A549 (cell line): ENCODE measurements at regions not wholly inside any gene's neighbourhood (a gene's known extent, or its start where the extent isn't known, plus 50 kb on each side); places are given as distances from the start of the nearest gene placed in this dataset.

Experiments used
- JUNB ChIP-seq: fragments of >200 bp; sonication (Bioruptor Twin); formaldehyde crosslinking; IDR thresholded peaks from 2 replicates; pipeline ENCODE4 v1.6.1; 2016
- POLR2A ChIP-seq: IDR thresholded peaks from 2 replicates; pipeline ENCODE4 v1.6.1; 2012; ENCODE audit warnings: mild to moderate bottlenecking, low read length
- TF ChIP-seq, protein P1 (sequence below): fragments of 200-600 bp; sonication (generic); IDR thresholded peaks from 2 replicates; pipeline ENCODE4 v1.6.1; 2016; ENCODE audit warnings: antibody characterized with exemption, mild to moderate bottlenecking, moderate library complexity

DNA sequence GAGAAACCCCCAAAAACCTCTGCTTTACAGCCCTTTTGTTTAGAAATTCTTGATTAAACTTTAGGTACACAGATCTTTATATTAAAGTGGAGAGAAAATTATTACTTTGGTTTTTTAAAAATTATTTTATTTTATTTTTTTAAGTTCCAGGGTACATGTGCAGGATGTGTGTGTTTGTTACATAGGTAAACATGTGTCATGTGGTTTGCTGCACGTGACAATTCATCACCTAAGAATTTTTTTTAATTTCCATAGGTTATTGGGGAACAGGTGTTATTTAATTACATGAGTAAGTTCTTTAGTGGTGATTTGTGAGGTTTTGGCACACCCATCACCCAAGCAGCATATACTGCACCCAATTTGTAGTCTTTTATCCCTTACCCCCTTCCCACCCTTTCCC is 581.7 kb downstream of the CSNK1G3 start:
- TF ChIP-seq JUNB (no peak), POLR2A (no peak)
- TF ChIP-seq, protein P1, sequence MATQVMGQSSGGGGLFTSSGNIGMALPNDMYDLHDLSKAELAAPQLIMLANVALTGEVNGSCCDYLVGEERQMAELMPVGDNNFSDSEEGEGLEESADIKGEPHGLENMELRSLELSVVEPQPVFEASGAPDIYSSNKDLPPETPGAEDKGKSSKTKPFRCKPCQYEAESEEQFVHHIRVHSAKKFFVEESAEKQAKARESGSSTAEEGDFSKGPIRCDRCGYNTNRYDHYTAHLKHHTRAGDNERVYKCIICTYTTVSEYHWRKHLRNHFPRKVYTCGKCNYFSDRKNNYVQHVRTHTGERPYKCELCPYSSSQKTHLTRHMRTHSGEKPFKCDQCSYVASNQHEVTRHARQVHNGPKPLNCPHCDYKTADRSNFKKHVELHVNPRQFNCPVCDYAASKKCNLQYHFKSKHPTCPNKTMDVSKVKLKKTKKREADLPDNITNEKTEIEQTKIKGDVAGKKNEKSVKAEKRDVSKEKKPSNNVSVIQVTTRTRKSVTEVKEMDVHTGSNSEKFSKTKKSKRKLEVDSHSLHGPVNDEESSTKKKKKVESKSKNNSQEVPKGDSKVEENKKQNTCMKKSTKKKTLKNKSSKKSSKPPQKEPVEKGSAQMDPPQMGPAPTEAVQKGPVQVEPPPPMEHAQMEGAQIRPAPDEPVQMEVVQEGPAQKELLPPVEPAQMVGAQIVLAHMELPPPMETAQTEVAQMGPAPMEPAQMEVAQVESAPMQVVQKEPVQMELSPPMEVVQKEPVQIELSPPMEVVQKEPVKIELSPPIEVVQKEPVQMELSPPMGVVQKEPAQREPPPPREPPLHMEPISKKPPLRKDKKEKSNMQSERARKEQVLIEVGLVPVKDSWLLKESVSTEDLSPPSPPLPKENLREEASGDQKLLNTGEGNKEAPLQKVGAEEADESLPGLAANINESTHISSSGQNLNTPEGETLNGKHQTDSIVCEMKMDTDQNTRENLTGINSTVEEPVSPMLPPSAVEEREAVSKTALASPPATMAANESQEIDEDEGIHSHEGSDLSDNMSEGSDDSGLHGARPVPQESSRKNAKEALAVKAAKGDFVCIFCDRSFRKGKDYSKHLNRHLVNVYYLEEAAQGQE, result no peak
